Smooth muscle cell (in vitro differentiated cells): ENCODE measurements at regions not wholly inside any gene's neighbourhood (a gene's known extent, or its start where the extent isn't known, plus 50 kb on each side); places are given as distances from the start of the nearest gene placed in this dataset.

ENCODE experiments used
- DNase-seq: peaks from one replicate; lab custom pipeline; 2025; ENCODE audit not compliant: unreplicated experiment; lab: John Stamatoyannopoulos, UW
- H2AFZ ChIP-seq: fragments of 200-600 bp; sonication (generic); 2 replicates; pipeline ENCODE4 v1.6.0; 2016; ENCODE audit warnings: antibody characterized with exemption, low read depth, mild to moderate bottlenecking
- H3F3A ChIP-seq: fragments of 200-600 bp; sonication (generic); 2 replicates; pipeline ENCODE4 v1.6.0; 2017; ENCODE audit warnings: antibody characterized with exemption, low read depth
- H3K27ac ChIP-seq: fragments of 200-600 bp; sonication (generic); 2 replicates; pipeline ENCODE4 v1.5.1; 2016; ENCODE audit warnings: low read depth, mild to moderate bottlenecking
- H3K27me3 ChIP-seq: fragments of 200-600 bp; sonication (generic); 2 replicates; pipeline ENCODE4 v1.6.1; 2016; ENCODE audit warnings: low read depth, mild to moderate bottlenecking
- H3K36me3 ChIP-seq: fragments of 200-600 bp; sonication (generic); 2 replicates; pipeline ENCODE4 v1.5.1; 2016; ENCODE audit warnings: low read depth
- H3K4me1 ChIP-seq: fragments of 200-600 bp; sonication (generic); 2 replicates; pipeline ENCODE4 v1.5.1; 2016; ENCODE audit warnings: low read depth
- H3K4me2 ChIP-seq: fragments of 200-600 bp; sonication (generic); 2 replicates; pipeline ENCODE4 v1.6.0; 2016; ENCODE audit warnings: mild to moderate bottlenecking
- H3K4me3 ChIP-seq: fragments of 200-600 bp; sonication (generic); 2 replicates; pipeline ENCODE4 v1.5.1; 2016; ENCODE audit warnings: mild to moderate bottlenecking
- H3K79me2 ChIP-seq: fragments of 200-600 bp; sonication (generic); 2 replicates; pipeline ENCODE4 v1.6.0; 2016; ENCODE audit warnings: low read depth, mild to moderate bottlenecking
- H3K9ac ChIP-seq: fragments of 200-600 bp; sonication (generic); 2 replicates; pipeline ENCODE4 v1.6.0; 2016; ENCODE audit warnings: low read depth
- H3K9me3 ChIP-seq: fragments of 200-600 bp; sonication (generic); replicated peaks from 2 replicates; pipeline ENCODE4 v1.5.1; 2016; ENCODE audit warnings: low read depth
- H4K20me1 ChIP-seq: fragments of 200-600 bp; sonication (generic); 2 replicates; pipeline ENCODE4 v1.6.0; 2016; ENCODE audit warnings: low read depth
- CTCF ChIP-seq: fragments of 200-600 bp; sonication (generic); IDR thresholded peaks from 2 replicates; pipeline ENCODE4 v1.5.1; 2017; ENCODE audit warnings: borderline replicate concordance, mild to moderate bottlenecking, antibody characterized with exemption; ENCODE audit not compliant: insufficient read depth, poor library complexity, severe bottlenecking
- WGBS: methylation state at CpG from one replicate; pipeline ENCODE4 v1.1.7; 2016; ENCODE audit warnings: low lambda C conversion rate; 5-methylcytosine and 5-hydroxymethylcytosine counted together

- H3K4me2 ChIP-seq = no peak overlapping the region
- H3K79me2 ChIP-seq = no peaks in the 10 kb centered on the region
- H3K9me3 ChIP-seq = no peaks in the 10 kb centered on the region
- H3K27me3 ChIP-seq = no peaks in the 10 kb centered on the region
- no peaks in the 10 kb centered on the region for H3K4me1 ChIP-seq
- H3K27ac ChIP-seq = no peak overlapping the region
- DNase-seq = no peak
- no peak overlapping the region for H3K4me3 ChIP-seq
- H4K20me1 ChIP-seq = no peaks in the 10 kb centered on the region
- no peak for TF ChIP-seq CTCF
- H3F3A ChIP-seq = no peaks in the 10 kb centered on the region
- H2AFZ ChIP-seq = no peak overlapping the region
- no peaks in the 10 kb centered on the region for H3K36me3 ChIP-seq
- WGBS = 60% methylated on average over 3 of the region's 3 CpGs
- H3K9ac ChIP-seq = no peak overlapping the region
Measured at GRCh38 chr12:126204326-126204725, 1139.1 kb downstream of the AACS start.

- no peak overlapping the region for H3K27ac ChIP-seq
- no peak overlapping the region for H3K4me3 ChIP-seq
- H3K4me1 ChIP-seq = no peaks in the 10 kb centered on the region
- no peaks in the 10 kb centered on the region for H3F3A ChIP-seq
- no peaks in the 10 kb centered on the region for H3K79me2 ChIP-seq
- H4K20me1 ChIP-seq = no peaks in the 10 kb centered on the region
- no peak overlapping the region for H2AFZ ChIP-seq
- no peak overlapping the region for H3K9ac ChIP-seq
- 78% methylated on average over 4 of the region's 4 CpGs for WGBS
- no peak overlapping the region for H3K4me2 ChIP-seq
- no peaks in the 10 kb centered on the region for H3K27me3 ChIP-seq
- TF ChIP-seq CTCF = no peak
- DNase-seq = no peak
- no peaks in the 10 kb centered on the region for H3K36me3 ChIP-seq
- no peaks in the 10 kb centered on the region for H3K9me3 ChIP-seq
Measured at GRCh38 chr12:126210026-126210425, 1144.8 kb downstream of the AACS start.

- H3K4me2 ChIP-seq = no peak overlapping the region
- no peak overlapping the region for H3K9ac ChIP-seq
- no peak for DNase-seq
- H3K36me3 ChIP-seq = no peaks in the 10 kb centered on the region
- H2AFZ ChIP-seq = no peak overlapping the region
- H3F3A ChIP-seq = no peaks in the 10 kb centered on the region
- no peaks in the 10 kb centered on the region for H3K4me1 ChIP-seq
- H3K4me3 ChIP-seq = no peak overlapping the region
- 79% methylated on average over 3 of the region's 3 CpGs for WGBS
- H3K27ac ChIP-seq = no peak overlapping the region
- TF ChIP-seq CTCF = no peak
- no peaks in the 10 kb centered on the region for H4K20me1 ChIP-seq
- H3K9me3 ChIP-seq = no peaks in the 10 kb centered on the region
- no peaks in the 10 kb centered on the region for H3K27me3 ChIP-seq
- H3K79me2 ChIP-seq = no peaks in the 10 kb centered on the region
Measured at GRCh38 chr12:126210448-126210847, 1145.2 kb downstream of the AACS start.

- Histone ChIP-seq H3K27ac (no peak overlapping the region), H3K27me3 (no peaks in the 10 kb centered on the region), H3K79me2 (no peaks in the 10 kb centered on the region), H3K9ac (no peak overlapping the region), H3K9me3 (no peaks in the 10 kb centered on the region), H3F3A (no peaks in the 10 kb centered on the region), H3K4me3 (no peak overlapping the region), H3K4me1 (no peaks in the 10 kb centered on the region), H2AFZ (no peak overlapping the region), H3K4me2 (no peak overlapping the region), H4K20me1 (no peaks in the 10 kb centered on the region), H3K36me3 (no peaks in the 10 kb centered on the region)
- TF ChIP-seq CTCF = no peak
- no peak for DNase-seq
- 83% methylated on average over 7 of the region's 7 CpGs for WGBS
Measured at GRCh38 chr12:126212824-126213223, 1147.6 kb downstream of the AACS start.
